ENCODE measurements at regions not wholly inside any gene's neighbourhood (a gene's known extent, or its start where the extent isn't known, plus 50 kb on each side); places are given as distances from the start of the nearest gene placed in this dataset.

- TF ChIP-seq CTCF (optimal IDR thresholded peaks at IDR 0.05 in 1 of 3, IDR thresholded peaks at IDR 0.05 in 1 of 3, conservative IDR thresholded peaks at IDR 0.05 in 1 of 3; ENCODE audit: extremely low read depth in 1 of 3, insufficient read depth in 2 of 3, low read length in 3 of 3) (no peak), EZH2 (IDR thresholded peaks at IDR 0.05; ENCODE audit: low read length) (no peak)
Measured at GRCh38 chr10:37474645-37475044, 349.2 kb downstream of the ANKRD30A start.
